Parathyroid adenoma (tissue), 2 donors: ENCODE measurements at regions not wholly inside any gene's neighbourhood (a gene's known extent, or its start where the extent isn't known, plus 50 kb on each side); places are given as distances from the start of the nearest gene placed in this dataset.

Experiments
- H2AFZ ChIP-seq: fragments of 300-600 bp; sonication (generic); one replicate; pipeline ENCODE4 v1.7.0; 2017; ENCODE audit warnings: antibody characterized with exemption, mild to moderate bottlenecking
- H3K27ac ChIP-seq: fragments of 300-600 bp; sonication (generic); one replicate; pipeline ENCODE4 v1.7.0; 2017
- H3K27me3 ChIP-seq: fragments of 300-600 bp; sonication (generic); one replicate; pipeline ENCODE4 v1.7.0; 2017; ENCODE audit warnings: low read length; ENCODE audit not compliant: control insufficient read depth, insufficient read depth
- H3K36me3 ChIP-seq: fragments of 300-600 bp; sonication (generic); one replicate; pipeline ENCODE4 v1.7.0; 2017; ENCODE audit warnings: low read length; ENCODE audit not compliant: control insufficient read depth, insufficient read depth
- H3K4me1 ChIP-seq: fragments of 300-600 bp; sonication (generic); one replicate; pipeline ENCODE4 v1.7.0; 2017; ENCODE audit warnings: control low read depth
- H3K4me2 ChIP-seq: fragments of 300-600 bp; sonication (generic); one replicate; pipeline ENCODE4 v1.7.0; 2017; ENCODE audit warnings: low read length
- H3K4me3 ChIP-seq: fragments of 300-600 bp; sonication (generic); one replicate; pipeline ENCODE4 v1.7.0; 2017; ENCODE audit warnings: low read depth, low read length
- H3K79me2 ChIP-seq: fragments of 300-600 bp; sonication (generic); one replicate; pipeline ENCODE4 v1.7.0; 2017; ENCODE audit warnings: control low read depth
- H3K9ac ChIP-seq: fragments of 300-600 bp; sonication (generic); one replicate; pipeline ENCODE4 v1.7.0; 2017; ENCODE audit warnings: mild to moderate bottlenecking
- H3K9me3 ChIP-seq: fragments of 300-600 bp; sonication (generic); one replicate; pipeline ENCODE4 v1.7.0; 2017; ENCODE audit warnings: low read length; ENCODE audit not compliant: control insufficient read depth
- TF ChIP-seq, protein P1 (sequence below): fragments of 300-600 bp; sonication (generic); IDR thresholded peaks from one replicate; pipeline ENCODE4 v1.7.0; 2017; ENCODE audit warnings: antibody characterized with exemption, mild to moderate bottlenecking
- donor health status: primary hyperparathyroidism.

- Histone ChIP-seq H3K36me3 (no peaks in the 10 kb centered on the region), H3K27ac (peak overlapping the region; percentile 5), H2AFZ (peak overlapping the region; percentile 25), H3K9me3 (no peaks in the 10 kb centered on the region), H3K4me2 (no peak overlapping the region), H3K4me1 (no peaks in the 10 kb centered on the region), H3K4me3 (no peak overlapping the region), H3K9ac (no peak overlapping the region), H3K27me3 (no peaks in the 10 kb centered on the region), H3K79me2 (no peaks in the 10 kb centered on the region)
- TF ChIP-seq, protein P1, sequence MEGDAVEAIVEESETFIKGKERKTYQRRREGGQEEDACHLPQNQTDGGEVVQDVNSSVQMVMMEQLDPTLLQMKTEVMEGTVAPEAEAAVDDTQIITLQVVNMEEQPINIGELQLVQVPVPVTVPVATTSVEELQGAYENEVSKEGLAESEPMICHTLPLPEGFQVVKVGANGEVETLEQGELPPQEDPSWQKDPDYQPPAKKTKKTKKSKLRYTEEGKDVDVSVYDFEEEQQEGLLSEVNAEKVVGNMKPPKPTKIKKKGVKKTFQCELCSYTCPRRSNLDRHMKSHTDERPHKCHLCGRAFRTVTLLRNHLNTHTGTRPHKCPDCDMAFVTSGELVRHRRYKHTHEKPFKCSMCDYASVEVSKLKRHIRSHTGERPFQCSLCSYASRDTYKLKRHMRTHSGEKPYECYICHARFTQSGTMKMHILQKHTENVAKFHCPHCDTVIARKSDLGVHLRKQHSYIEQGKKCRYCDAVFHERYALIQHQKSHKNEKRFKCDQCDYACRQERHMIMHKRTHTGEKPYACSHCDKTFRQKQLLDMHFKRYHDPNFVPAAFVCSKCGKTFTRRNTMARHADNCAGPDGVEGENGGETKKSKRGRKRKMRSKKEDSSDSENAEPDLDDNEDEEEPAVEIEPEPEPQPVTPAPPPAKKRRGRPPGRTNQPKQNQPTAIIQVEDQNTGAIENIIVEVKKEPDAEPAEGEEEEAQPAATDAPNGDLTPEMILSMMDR, result no peak
These were observed 243.4 kb upstream of the KLF4 start for GRCh38 chr9:107732781-107733522.

GRCh38 chr9:107731115-107731762 lies 241.7 kb upstream of the KLF4 start:
- H3K9ac ChIP-seq, result no peak overlapping the region
- H3K4me2 ChIP-seq, result no peak overlapping the region
- TF ChIP-seq, protein P1, result no peak
- no peaks in the 10 kb centered on the region for H3K9me3 ChIP-seq
- H3K36me3 ChIP-seq, result no peaks in the 10 kb centered on the region
- no peaks in the 10 kb centered on the region for H3K4me1 ChIP-seq
- H3K79me2 ChIP-seq, result no peaks in the 10 kb centered on the region
- no peaks in the 10 kb centered on the region for H3K27me3 ChIP-seq
- H3K27ac ChIP-seq, result no peak overlapping the region
- no peak overlapping the region for H3K4me3 ChIP-seq
- H2AFZ ChIP-seq, result no peak overlapping the region

DNA sequence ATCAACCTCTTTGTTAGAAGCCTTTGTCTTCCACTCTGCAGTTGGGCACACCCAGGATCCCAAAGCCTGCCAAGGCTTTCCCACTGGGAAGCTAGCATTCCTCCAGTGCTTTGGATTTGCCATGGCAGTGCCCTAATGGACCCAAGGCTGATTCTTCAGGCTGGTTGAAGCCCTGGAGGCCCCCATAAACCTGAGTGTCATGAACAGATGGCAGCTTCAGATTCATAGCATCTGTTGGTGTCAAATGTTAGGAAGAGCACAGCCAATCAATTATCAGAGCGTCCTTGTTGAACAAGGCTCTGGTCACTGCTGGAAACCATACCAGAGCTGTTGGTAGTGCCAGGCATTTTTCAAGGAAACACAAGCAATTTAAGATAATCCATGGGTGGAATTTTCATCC lies 241.1 kb upstream of the KLF4 start:
- no peak overlapping the region for H3K9ac ChIP-seq
- TF ChIP-seq, protein P1, result no peak
- H3K4me1 ChIP-seq, result no peaks in the 10 kb centered on the region
- no peaks in the 10 kb centered on the region for H3K79me2 ChIP-seq
- H3K27me3 ChIP-seq, result no peaks in the 10 kb centered on the region
- H3K9me3 ChIP-seq, result no peaks in the 10 kb centered on the region
- no peaks in the 10 kb centered on the region for H3K36me3 ChIP-seq
- no peak overlapping the region for H3K4me3 ChIP-seq
- H2AFZ ChIP-seq, result no peak overlapping the region
- no peak overlapping the region for H3K4me2 ChIP-seq
- H3K27ac ChIP-seq, result no peak overlapping the region

- H3K27ac ChIP-seq, result no peak overlapping the region
These were observed 237.7 kb upstream of the KLF4 start for GRCh38 chr9:107727086-107727780.

More at GRCh38 chr9:107727086-107727780, 237.7 kb upstream of the KLF4 start:
- no peaks in the 10 kb centered on the region for H3K9me3 ChIP-seq
- TF ChIP-seq, protein P1, result no peak
- no peak overlapping the region for H3K9ac ChIP-seq
- H3K4me3 ChIP-seq, result no peak overlapping the region
- H3K79me2 ChIP-seq, result no peaks in the 10 kb centered on the region
- H3K4me1 ChIP-seq, result no peaks in the 10 kb centered on the region
- no peaks in the 10 kb centered on the region for H3K27me3 ChIP-seq
- no peak overlapping the region for H2AFZ ChIP-seq
- H3K4me2 ChIP-seq, result no peak overlapping the region
- no peaks in the 10 kb centered on the region for H3K36me3 ChIP-seq
